GM13976 (cell line): ENCODE measurements at regions not wholly inside any gene's neighbourhood (a gene's known extent, or its start where the extent isn't known, plus 50 kb on each side); places are given as distances from the start of the nearest gene placed in this dataset.
A peak's percentile ranks its signal among the peaks of the same experiment; 100 is the strongest.

Experiments used
- DNase-seq: peaks from one replicate; pipeline ENCODE4 v3.0.0; 2012; ENCODE audit warnings: low spot score
- CTCF ChIP-seq: IDR thresholded peaks from 2 replicates; pipeline ENCODE4 v1.5.1; 2012; ENCODE audit warnings: borderline replicate concordance, mild to moderate bottlenecking; ENCODE audit not compliant: insufficient read depth; ENCODE audit errors: extremely low read depth, missing control alignments, control extremely low read depth
- in situ Hi-C: fragments of 300-500 bp; cut with MboI; formaldehyde crosslinking; loops from one replicate; pipeline ENCODE4 v1.12.0; 2022; ENCODE audit warnings: low sequenced_read_pairs, mixed read lengths, inconsistent platforms; ENCODE audit not compliant: unreplicated experiment

DNA sequence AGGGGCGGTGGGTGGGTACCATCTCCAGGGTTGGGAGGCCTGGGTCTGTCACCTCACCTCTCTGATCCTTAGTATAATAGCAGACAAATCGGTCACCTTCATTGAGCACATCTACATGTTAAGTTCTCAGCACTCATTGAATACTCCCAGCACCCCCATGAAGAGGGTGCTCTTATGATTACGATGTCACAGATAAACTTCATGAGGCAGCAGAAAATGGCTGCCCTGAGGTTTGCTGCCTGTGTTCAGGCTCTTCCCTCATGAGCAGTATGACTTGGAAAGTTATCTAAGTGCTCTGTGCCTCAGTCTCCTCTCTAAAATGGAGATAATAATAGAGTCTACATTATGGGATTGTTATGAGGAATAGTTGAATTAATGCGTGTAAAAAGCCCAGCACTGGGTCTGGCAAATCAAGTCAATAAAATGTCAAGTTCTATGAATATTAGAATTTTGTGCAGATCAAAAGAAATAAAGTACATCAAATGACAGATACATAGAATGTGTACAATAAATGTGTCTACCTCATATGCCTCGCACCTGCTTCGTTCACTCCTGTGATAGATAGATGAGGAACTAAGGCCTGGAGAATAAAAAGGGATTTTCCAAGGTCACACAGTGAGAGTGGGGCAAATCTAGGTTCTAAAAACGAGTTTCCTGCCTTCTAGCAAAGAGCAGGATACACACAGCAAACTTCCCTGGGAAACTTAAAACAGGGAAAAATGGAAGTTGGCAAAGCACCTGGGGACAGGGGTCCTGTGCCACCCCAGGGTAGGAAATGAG lies 142.2 kb upstream of the MRPS22 start:
- in situ Hi-C loops, result no loop called here
- DNase-seq, result no peak
- no peak for TF ChIP-seq CTCF

- TF ChIP-seq CTCF, result no peak
- in situ Hi-C loops, result no loop called here
- peak; percentile 29 for DNase-seq
Measured at GRCh38 chr3:139202226-139202958, 141.4 kb upstream of the MRPS22 start.

DNA sequence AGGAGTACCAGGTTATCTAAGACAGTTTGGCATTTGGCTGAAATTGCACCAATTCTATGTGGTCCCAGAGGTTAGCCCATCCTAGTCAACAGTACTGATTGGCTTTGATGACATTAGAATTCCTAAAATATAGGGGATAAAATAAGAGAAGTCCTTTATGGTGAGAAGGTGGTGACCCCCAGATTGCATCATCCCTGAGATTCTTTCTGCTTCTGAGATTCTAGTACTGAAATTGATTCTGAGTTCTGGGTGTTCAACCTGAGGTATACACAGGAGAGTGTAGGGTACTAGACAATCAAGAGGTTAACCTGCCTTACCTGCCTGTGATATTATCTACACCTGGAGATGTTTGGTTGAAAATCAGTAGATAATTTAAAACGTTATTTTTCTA lies 140.9 kb upstream of the MRPS22 start:
- TF ChIP-seq CTCF, result no peak
- in situ Hi-C loops, result no loop called here
- DNase-seq, result no peak

DNA sequence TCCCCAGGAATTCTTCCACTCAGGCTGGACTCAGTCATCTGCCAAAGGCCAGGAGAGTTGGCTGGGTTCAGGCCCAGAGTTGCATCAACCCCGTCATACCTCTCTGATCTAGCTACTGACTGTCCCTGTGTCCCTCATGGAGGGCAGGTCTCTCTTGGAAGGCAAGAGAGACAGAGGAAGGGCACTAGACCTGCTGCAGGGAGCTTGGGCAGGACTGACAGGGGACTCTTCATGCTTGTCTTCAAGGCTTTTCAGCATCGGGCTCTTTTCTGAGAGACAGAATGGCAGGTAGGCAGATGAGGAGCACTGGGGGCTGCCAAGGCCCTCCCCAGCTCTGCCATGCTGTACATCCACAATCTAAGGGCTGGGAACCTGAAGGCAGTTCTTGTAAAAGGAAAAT lies 140.1 kb upstream of the MRPS22 start:
- in situ Hi-C loops, result no loop called here
- no peak for TF ChIP-seq CTCF
- no peak for DNase-seq

DNA sequence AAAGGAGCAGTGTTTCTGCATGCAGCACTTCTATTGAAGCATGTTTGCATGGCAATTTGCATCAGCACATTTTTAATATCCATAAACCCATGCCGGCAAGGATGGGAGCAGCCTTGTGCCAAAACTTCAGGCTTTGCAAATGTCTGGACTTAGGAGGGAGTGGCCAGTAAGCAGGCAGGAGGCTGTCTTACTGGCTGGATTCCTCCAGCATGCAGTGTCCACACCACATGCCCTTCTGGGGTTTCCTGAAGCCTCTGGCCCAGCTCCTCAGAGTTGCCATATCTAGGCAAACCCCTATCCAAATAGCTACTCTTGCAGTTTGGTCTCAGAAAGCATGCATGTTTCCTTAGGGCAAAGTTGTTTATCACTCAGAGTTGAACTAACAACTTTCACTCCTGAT lies 139.1 kb upstream of the MRPS22 start:
- DNase-seq, result no peak
- no peak for TF ChIP-seq CTCF
- in situ Hi-C loops, result no loop called here

- TF ChIP-seq CTCF, result no peak
Measured at GRCh38 chr3:139213936-139214335, 129.9 kb upstream of the MRPS22 start.

GRCh38 chr3:139216958-139217357 lies 126.9 kb upstream of the MRPS22 start:
- in situ Hi-C loops, result no loop called here
- no peak for DNase-seq

More at GRCh38 chr3:139213936-139214335, 129.9 kb upstream of the MRPS22 start:
- in situ Hi-C loops, result no loop called here
- no peak for DNase-seq

More at GRCh38 chr3:139216958-139217357, 126.9 kb upstream of the MRPS22 start:
- TF ChIP-seq CTCF, result no peak
